ENCODE measurements at regions not wholly inside any gene's neighbourhood (a gene's known extent, or its start where the extent isn't known, plus 50 kb on each side); places are given as distances from the start of the nearest gene placed in this dataset.

DNA sequence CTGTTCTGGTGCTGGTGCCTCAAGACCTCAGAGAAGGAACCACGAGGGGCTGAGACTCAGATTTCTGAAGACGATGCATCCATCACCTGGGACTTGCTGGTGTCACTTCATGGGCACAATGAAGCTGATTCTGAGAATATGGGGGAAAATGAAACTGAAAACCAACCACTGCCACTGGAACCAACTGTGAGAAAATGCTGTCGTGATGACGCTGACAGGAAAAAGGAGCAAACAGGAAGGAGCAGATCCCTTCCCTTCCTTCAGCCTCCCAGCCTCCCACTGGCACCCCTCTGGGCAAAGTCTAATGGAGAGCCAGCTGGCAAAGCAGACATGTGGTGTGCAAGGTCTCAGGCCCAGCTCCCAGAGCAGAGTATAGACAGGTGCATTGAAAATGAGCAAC, 109.7 kb downstream of the FOXI3 start:
- TF ChIP-seq, protein P1, sequence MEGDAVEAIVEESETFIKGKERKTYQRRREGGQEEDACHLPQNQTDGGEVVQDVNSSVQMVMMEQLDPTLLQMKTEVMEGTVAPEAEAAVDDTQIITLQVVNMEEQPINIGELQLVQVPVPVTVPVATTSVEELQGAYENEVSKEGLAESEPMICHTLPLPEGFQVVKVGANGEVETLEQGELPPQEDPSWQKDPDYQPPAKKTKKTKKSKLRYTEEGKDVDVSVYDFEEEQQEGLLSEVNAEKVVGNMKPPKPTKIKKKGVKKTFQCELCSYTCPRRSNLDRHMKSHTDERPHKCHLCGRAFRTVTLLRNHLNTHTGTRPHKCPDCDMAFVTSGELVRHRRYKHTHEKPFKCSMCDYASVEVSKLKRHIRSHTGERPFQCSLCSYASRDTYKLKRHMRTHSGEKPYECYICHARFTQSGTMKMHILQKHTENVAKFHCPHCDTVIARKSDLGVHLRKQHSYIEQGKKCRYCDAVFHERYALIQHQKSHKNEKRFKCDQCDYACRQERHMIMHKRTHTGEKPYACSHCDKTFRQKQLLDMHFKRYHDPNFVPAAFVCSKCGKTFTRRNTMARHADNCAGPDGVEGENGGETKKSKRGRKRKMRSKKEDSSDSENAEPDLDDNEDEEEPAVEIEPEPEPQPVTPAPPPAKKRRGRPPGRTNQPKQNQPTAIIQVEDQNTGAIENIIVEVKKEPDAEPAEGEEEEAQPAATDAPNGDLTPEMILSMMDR (conservative IDR thresholded peaks at IDR 0.05), result no peak
- no peak overlapping the region for H3K27ac ChIP-seq

- H3K27ac ChIP-seq, result no peak overlapping the region
- TF ChIP-seq, protein P1 (conservative IDR thresholded peaks at IDR 0.05), result no peak
These were observed 118.1 kb downstream of the FOXI3 start for GRCh38 chr2:88334418-88334817.

- TF ChIP-seq, protein P1 (conservative IDR thresholded peaks at IDR 0.05), result no peak
- no peak overlapping the region for H3K27ac ChIP-seq
These were observed 121.3 kb downstream of the FOXI3 start for GRCh38 chr2:88331239-88331638.

- no peak overlapping the region for H3K27ac ChIP-seq
- TF ChIP-seq, protein P1 (conservative IDR thresholded peaks at IDR 0.05), result no peak
These were observed 122.5 kb downstream of the FOXI3 start for GRCh38 chr2:88329815-88330603.

- TF ChIP-seq, protein P1 (conservative IDR thresholded peaks at IDR 0.05), result no peak
These were observed 130.8 kb downstream of the FOXI3 start for GRCh38 chr2:88321449-88322248.

DNA sequence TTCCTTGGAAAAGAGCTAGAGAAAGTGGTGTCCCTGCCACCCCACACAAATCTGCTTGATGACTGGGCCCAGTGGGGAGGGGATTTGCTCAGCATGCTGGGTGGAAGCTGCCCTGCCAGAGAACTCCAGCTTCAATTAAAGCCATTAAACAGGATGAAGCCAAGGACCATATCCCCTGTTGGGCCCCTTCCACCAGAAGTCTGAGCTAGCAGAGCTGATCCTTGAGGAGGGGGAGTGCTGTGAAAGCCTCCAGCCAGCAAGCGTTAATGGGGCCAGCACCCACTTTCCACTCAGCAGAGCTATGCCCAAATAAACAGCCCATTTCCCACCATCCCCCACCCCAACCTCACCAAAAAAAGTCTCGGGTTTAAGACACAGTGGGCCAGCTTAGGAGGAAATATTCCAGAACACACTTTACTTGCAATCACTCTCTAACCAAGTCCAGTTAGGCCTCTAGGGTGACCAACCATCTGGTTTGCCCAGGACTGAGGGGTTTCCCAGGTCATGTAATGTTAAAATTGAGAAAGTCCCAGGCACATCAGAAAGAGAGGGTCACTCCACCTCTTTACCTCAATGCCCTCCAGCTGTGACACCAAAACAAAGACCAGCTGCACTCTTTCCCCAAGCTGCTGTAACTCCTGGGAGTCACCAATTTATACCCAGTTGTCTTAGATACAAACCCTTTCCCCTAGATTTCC, 132.3 kb downstream of the FOXI3 start:
- H3K27ac ChIP-seq, result no peak overlapping the region
- TF ChIP-seq, protein P1 (conservative IDR thresholded peaks at IDR 0.05), result no peak

More at GRCh38 chr2:88321449-88322248, 130.8 kb downstream of the FOXI3 start:
- no peak overlapping the region for H3K27ac ChIP-seq

GRCh38 chr2:88318956-88319330, 133.6 kb downstream of the FOXI3 start:
- TF ChIP-seq, protein P1 (conservative IDR thresholded peaks at IDR 0.05), result no peak

More at GRCh38 chr2:88318956-88319330, 133.6 kb downstream of the FOXI3 start:
- no peak overlapping the region for H3K27ac ChIP-seq

Measured in VCaP (cell line).